ENCODE measurements at regions not wholly inside any gene's neighbourhood (a gene's known extent, or its start where the extent isn't known, plus 50 kb on each side); places are given as distances from the start of the nearest gene placed in this dataset.

DNA sequence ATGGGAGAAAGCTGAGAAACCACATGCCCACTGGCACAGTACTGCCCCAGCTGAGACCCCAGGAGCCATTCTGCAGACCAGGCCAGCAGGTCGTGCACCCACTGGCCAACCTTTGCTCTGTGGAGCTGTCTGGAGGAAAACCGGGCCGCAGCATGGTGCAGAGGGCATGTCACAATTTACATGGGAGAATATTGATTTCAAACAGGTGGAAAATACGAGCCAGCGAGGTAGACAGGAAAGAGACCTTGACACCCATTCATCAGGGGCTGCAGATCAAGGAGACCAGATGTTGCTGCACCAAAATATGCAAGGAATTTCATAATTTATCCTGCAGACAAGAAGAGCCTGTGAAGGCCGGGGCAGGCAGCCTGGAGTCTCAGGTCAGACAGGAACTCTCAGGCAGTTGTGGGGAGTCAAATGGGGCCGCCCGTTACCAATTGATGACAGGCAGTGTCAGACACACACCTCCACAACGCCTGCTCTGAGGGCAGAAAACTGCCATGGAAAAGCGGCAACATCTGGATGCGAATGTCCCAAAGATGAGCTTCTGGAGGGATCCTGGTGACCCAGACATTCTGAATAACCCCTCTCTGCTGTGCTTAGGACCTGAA is 74.6 kb upstream of the BCL11B start:
- TF ChIP-seq SUZ12 (IDR thresholded peaks at IDR 0.05) (no peak), FOXK2 (IDR thresholded peaks at IDR 0.05) (no peak), ELF4 (IDR thresholded peaks at IDR 0.05) (no peak), LEF1 (IDR thresholded peaks at IDR 0.05; ENCODE audit: borderline replicate concordance) (no peak), TARDBP (IDR thresholded peaks at IDR 0.05) (no peak), BHLHE40 (IDR thresholded peaks at IDR 0.05; ENCODE audit: borderline replicate concordance) (no peak), ARNT (IDR thresholded peaks at IDR 0.05) (no peak)
- TF ChIP-seq, protein P1, sequence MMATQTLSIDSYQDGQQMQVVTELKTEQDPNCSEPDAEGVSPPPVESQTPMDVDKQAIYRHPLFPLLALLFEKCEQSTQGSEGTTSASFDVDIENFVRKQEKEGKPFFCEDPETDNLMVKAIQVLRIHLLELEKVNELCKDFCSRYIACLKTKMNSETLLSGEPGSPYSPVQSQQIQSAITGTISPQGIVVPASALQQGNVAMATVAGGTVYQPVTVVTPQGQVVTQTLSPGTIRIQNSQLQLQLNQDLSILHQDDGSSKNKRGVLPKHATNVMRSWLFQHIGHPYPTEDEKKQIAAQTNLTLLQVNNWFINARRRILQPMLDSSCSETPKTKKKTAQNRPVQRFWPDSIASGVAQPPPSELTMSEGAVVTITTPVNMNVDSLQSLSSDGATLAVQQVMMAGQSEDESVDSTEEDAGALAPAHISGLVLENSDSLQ (IDR thresholded peaks at IDR 0.05) = no peak
